Astrocyte of the spinal cord (primary cell): ENCODE measurements at regions not wholly inside any gene's neighbourhood (a gene's known extent, or its start where the extent isn't known, plus 50 kb on each side); places are given as distances from the start of the nearest gene placed in this dataset.

Experiments used
- DNase-seq: peaks from one replicate; pipeline ENCODE4 v3.0.0; 2011; ENCODE audit warnings: low read depth, low spot score
- H3K4me3 ChIP-seq: 2 replicates; pipeline ENCODE4 v1.5.1; 2011; ENCODE audit warnings: low read depth, mild to moderate bottlenecking, low read length, moderate library complexity
- in situ Hi-C: cut with HindIII; loops from 2 replicates; pipeline ENCODE4 v1.10.0; 2017; ENCODE audit warnings: low sequenced_read_pairs
- TF ChIP-seq, protein P1 (sequence below): IDR thresholded peaks from 2 replicates; pipeline ENCODE4 v1.5.1; 2012; ENCODE audit warnings: low read depth, mild to moderate bottlenecking, low read length, inconsistent platforms

DNA sequence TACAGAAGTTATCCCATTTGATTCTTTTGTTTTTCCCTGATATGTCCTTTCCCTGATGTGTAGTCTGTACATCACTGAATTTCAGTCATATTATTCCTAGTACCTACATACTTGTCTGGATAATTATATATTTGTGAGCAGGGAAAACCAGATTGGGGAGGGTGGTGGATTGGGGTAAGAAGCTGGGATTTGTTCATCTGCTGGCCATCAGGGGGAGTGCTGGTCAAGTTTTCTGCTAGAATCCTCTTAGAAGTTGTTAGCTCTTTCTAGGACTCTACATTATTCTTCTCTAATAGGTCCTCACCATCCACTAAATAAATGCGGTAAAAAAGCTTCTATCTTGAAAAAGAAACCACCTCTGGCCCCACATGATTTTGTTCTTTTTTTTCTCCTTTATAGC, 232.7 kb upstream of the TAC1 start:
- H3K4me3 ChIP-seq = no peak overlapping the region
- no peak for DNase-seq
- in situ Hi-C loops = no loop called here
- TF ChIP-seq, protein P1, sequence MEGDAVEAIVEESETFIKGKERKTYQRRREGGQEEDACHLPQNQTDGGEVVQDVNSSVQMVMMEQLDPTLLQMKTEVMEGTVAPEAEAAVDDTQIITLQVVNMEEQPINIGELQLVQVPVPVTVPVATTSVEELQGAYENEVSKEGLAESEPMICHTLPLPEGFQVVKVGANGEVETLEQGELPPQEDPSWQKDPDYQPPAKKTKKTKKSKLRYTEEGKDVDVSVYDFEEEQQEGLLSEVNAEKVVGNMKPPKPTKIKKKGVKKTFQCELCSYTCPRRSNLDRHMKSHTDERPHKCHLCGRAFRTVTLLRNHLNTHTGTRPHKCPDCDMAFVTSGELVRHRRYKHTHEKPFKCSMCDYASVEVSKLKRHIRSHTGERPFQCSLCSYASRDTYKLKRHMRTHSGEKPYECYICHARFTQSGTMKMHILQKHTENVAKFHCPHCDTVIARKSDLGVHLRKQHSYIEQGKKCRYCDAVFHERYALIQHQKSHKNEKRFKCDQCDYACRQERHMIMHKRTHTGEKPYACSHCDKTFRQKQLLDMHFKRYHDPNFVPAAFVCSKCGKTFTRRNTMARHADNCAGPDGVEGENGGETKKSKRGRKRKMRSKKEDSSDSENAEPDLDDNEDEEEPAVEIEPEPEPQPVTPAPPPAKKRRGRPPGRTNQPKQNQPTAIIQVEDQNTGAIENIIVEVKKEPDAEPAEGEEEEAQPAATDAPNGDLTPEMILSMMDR = peak; percentile 16

DNA sequence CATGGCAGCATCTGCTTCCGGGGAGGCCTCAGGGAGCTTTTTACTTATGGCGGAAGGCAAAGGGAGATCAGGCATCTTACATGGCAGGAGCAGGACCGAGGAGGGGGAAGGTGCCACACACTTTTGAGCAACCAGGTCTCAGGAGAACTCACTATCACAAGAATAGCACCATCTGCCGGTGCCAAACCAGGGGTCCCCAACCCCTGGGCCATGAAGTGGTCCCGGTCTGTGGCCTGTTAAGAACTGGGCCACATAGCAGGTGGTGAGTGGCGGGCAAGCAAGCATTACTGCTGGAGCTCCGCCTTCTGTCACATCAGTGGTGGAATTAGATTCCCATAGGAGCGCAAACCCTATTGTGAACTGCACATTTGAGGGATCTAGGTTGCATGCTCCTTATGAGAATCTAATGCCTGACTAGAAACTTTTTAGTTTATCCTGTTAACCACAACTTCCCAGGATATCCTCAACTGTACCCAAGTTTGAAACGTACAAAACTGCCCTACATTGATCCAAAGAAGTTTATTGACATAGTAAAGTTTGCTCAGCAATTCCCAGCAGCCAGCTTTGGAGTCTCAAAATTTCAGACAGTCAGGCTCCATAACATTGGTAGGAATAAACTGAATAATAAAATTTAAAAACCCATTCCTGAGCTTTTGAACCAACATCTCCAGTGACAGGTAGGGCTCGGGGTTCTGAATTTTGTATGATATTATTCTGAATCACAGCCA, 228.4 kb upstream of the TAC1 start:
- in situ Hi-C loops = no loop called here
- H3K4me3 ChIP-seq = no peak overlapping the region
- TF ChIP-seq, protein P1 = no peak
- no peak for DNase-seq

GRCh38 chr7:97506728-97507127, 225.2 kb upstream of the TAC1 start:
- DNase-seq = no peak
- TF ChIP-seq, protein P1 = no peak
- no peak overlapping the region for H3K4me3 ChIP-seq
- in situ Hi-C loops = no loop called here

GRCh38 chr7:97512441-97513207, 219.3 kb upstream of the TAC1 start:
- TF ChIP-seq, protein P1 = no peak
- no peak for DNase-seq
- H3K4me3 ChIP-seq = no peak overlapping the region
- in situ Hi-C loops = no loop called here

DNA sequence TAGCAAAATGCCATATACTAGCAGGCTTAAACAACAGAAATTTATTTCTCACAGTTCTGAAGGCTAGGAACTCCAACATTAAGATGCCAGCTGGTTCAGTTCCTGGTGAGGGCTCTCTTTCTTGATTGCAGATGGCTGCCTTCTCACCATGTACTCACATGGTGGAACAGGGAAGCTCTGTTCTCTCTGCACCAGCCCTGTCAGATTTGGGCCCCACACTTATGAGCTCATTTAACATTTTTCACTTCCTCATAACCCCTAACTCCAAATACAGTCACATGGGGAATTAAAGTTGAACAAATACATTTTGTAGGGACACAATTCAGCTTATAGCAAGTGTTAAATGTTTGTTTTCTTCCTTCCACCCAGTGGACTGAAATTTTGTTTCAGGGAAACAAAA, 218.6 kb upstream of the TAC1 start:
- no peak for DNase-seq
- in situ Hi-C loops = no loop called here
- TF ChIP-seq, protein P1 = no peak
- H3K4me3 ChIP-seq = no peak overlapping the region

GRCh38 chr7:97541188-97541587, 190.7 kb upstream of the TAC1 start:
- in situ Hi-C loops = no loop called here
- DNase-seq = no peak
- TF ChIP-seq, protein P1 = no peak
- H3K4me3 ChIP-seq = no peak overlapping the region
